ENCODE measurements at regions not wholly inside any gene's neighbourhood (a gene's known extent, or its start where the extent isn't known, plus 50 kb on each side); places are given as distances from the start of the nearest gene placed in this dataset.

- no peaks in the 10 kb centered on the region for H3K79me2 ChIP-seq (ENCODE audit: low read length)
- no peaks in the 10 kb centered on the region for H4K20me1 ChIP-seq (ENCODE audit: low read length)
- BruUV-seq (replicated peaks): no TSS peak
- peaks cover 14% of the 10 kb centered on the region for H3K4me1 ChIP-seq (ENCODE audit: insufficient read depth, low read length)
- H3K9me2 ChIP-seq (replicated peaks; ENCODE audit: low read length): no peaks in the 10 kb centered on the region
- H3K27ac ChIP-seq (ENCODE audit: low read length): no peak overlapping the region
- no peak for ATAC-seq
- no peak for DNase-seq
- no peak overlapping the region for H3K9ac ChIP-seq (ENCODE audit: low read length)
- H3K4me2 ChIP-seq (ENCODE audit: low read length): no peak overlapping the region
- no peaks in the 10 kb centered on the region for H3F3A ChIP-seq (ENCODE audit: low read length, unreplicated experiment)
- no peaks in the 10 kb centered on the region for H3K9me3 ChIP-seq (ENCODE audit: low read length)
- no peaks in the 10 kb centered on the region for H3K36me3 ChIP-seq (ENCODE audit: low read depth, low read length)
- no peak overlapping the region for H3K4me3 ChIP-seq (ENCODE audit: low read length)
- CTCF ChIA-PET: no interaction called here
- no peak overlapping the region for H2AFZ ChIP-seq (ENCODE audit: low read length)
- intact Hi-C loops (cut with micrococcal nuclease): no loop called here
- no peak for TF ChIP-seq CTCF (conservative IDR thresholded peaks at IDR 0.05; ENCODE audit: low read depth, low read length)
- no peak for TF ChIP-seq EZH2phosphoT487 (IDR thresholded peaks at IDR 0.05; ENCODE audit: borderline replicate concordance, low read length)
- no peak for TF ChIP-seq EZH2 (IDR thresholded peaks at IDR 0.05; ENCODE audit: low read length, unreplicated experiment)
- H3K27me3 ChIP-seq (ENCODE audit: low read length): no peaks in the 10 kb centered on the region
- POLR2A ChIA-PET (ENCODE audit: unreplicated experiment): no interaction called here
These were observed 158.7 kb upstream of the UBE2E2 start for GRCh38 chr3:23044463-23044862.

DNA sequence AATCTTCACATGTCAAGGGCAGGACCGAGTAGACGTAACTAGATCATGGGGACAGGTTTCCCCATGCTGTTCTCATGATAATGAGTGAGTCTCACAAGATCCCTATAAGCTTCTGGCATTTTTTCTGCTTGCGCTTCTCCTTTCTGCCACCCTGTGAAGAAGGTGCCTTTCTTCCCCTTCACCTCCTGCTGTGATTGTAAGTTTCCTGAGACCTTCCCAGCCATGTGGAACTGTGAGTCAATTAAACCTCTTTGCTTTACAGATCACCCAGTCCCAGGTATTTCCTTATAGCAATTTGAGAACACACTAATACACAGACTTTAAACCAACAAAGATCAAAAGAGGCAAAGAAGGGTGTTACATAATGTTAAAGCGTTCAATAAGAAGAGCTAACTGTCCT lies 156.6 kb upstream of the UBE2E2 start:
- no peaks in the 10 kb centered on the region for H3K79me2 ChIP-seq (ENCODE audit: low read length)
- H3K9me2 ChIP-seq (replicated peaks; ENCODE audit: low read length): no peaks in the 10 kb centered on the region
- TF ChIP-seq EZH2 (IDR thresholded peaks at IDR 0.05; ENCODE audit: low read length, unreplicated experiment) (no peak), CTCF (conservative IDR thresholded peaks at IDR 0.05; ENCODE audit: low read depth, low read length) (no peak), EZH2phosphoT487 (IDR thresholded peaks at IDR 0.05; ENCODE audit: borderline replicate concordance, low read length) (no peak)
- no peaks in the 10 kb centered on the region for H3K9me3 ChIP-seq (ENCODE audit: low read length)
- H3K4me2 ChIP-seq (ENCODE audit: low read length): no peak overlapping the region
- no peaks in the 10 kb centered on the region for H3K27me3 ChIP-seq (ENCODE audit: low read length)
- H3K4me3 ChIP-seq (ENCODE audit: low read length): no peak overlapping the region
- no peaks in the 10 kb centered on the region for H3F3A ChIP-seq (ENCODE audit: low read length, unreplicated experiment)
- POLR2A ChIA-PET (ENCODE audit: unreplicated experiment): no interaction called here
- no TSS peak for BruUV-seq (replicated peaks)
- no peak for ATAC-seq
- H3K27ac ChIP-seq (ENCODE audit: low read length): no peak overlapping the region
- no peak for DNase-seq
- H3K4me1 ChIP-seq (ENCODE audit: insufficient read depth, low read length): peaks cover 14% of the 10 kb centered on the region
- intact Hi-C loops (cut with micrococcal nuclease): no loop called here
- CTCF ChIA-PET: no interaction called here
- no peak overlapping the region for H2AFZ ChIP-seq (ENCODE audit: low read length)
- H4K20me1 ChIP-seq (ENCODE audit: low read length): no peaks in the 10 kb centered on the region
- no peak overlapping the region for H3K9ac ChIP-seq (ENCODE audit: low read length)
- H3K36me3 ChIP-seq (ENCODE audit: low read depth, low read length): no peaks in the 10 kb centered on the region

- intact Hi-C loops (cut with micrococcal nuclease): no loop called here
- Histone ChIP-seq H3K9me3 (ENCODE audit: low read length) (no peaks in the 10 kb centered on the region), H3K9ac (ENCODE audit: low read length) (no peak overlapping the region), H3K27ac (ENCODE audit: low read length) (no peak overlapping the region), H3F3A (ENCODE audit: low read length, unreplicated experiment) (no peaks in the 10 kb centered on the region), H3K27me3 (ENCODE audit: low read length) (no peaks in the 10 kb centered on the region), H4K20me1 (ENCODE audit: low read length) (no peaks in the 10 kb centered on the region), H3K79me2 (ENCODE audit: low read length) (no peaks in the 10 kb centered on the region), H3K36me3 (ENCODE audit: low read depth, low read length) (no peaks in the 10 kb centered on the region), H2AFZ (ENCODE audit: low read length) (no peak overlapping the region), H3K9me2 (replicated peaks; ENCODE audit: low read length) (no peaks in the 10 kb centered on the region), H3K4me2 (ENCODE audit: low read length) (no peak overlapping the region), H3K4me1 (ENCODE audit: insufficient read depth, low read length) (peaks cover 14% of the 10 kb centered on the region), H3K4me3 (ENCODE audit: low read length) (no peak overlapping the region)
- ChIA-PET CTCF (no interaction called here), POLR2A (ENCODE audit: unreplicated experiment) (no interaction called here)
- ATAC-seq: no peak
- no peak for DNase-seq
- BruUV-seq (replicated peaks): no TSS peak
- TF ChIP-seq EZH2phosphoT487 (IDR thresholded peaks at IDR 0.05; ENCODE audit: borderline replicate concordance, low read length) (no peak), CTCF (conservative IDR thresholded peaks at IDR 0.05; ENCODE audit: low read depth, low read length) (no peak), EZH2 (IDR thresholded peaks at IDR 0.05; ENCODE audit: low read length, unreplicated experiment) (no peak)
These were observed 151.6 kb upstream of the UBE2E2 start for GRCh38 chr3:23051240-23052140.
